Activated B cell treated with CpG ODN at 0.5 μM for 24 hours (primary cell): ENCODE measurements at regions not wholly inside any gene's neighbourhood (a gene's known extent, or its start where the extent isn't known, plus 50 kb on each side); places are given as distances from the start of the nearest gene placed in this dataset.

Experiments used
- ATAC-seq: fragments of 200-7000 bp; cut with Tn5 transposase; one replicate; pipeline ENCODE4 v1.10.0; 2021; ENCODE audit warnings: low read depth, mild to moderate bottlenecking, moderate library complexity
- CTCF ChIA-PET: fragments of 350-600 bp; sonication (Branson Sonifier 250); formaldehyde crosslinking; loops from one replicate; lab custom pipeline; 2021; ENCODE audit warnings: antibody characterized with exemption; lab: Charles Lee
- POLR2A ChIA-PET: fragments of 350-600 bp; sonication (Branson Sonifier 250); formaldehyde crosslinking; loops from one replicate; lab custom pipeline; 2021; ENCODE audit warnings: antibody characterized with exemption; lab: Charles Lee
- DNase-seq: peaks from one replicate; pipeline ENCODE4 v3.0.0; 2022
- H3K27ac Mint-ChIP-seq: one replicate; pipeline ENCODE4 v1.8.0; 2020; ENCODE audit warnings: mixed read lengths
- H3K27me3 Mint-ChIP-seq: one replicate; pipeline ENCODE4 v1.8.0; 2021; ENCODE audit warnings: mixed read lengths
- H3K36me3 Mint-ChIP-seq: one replicate; pipeline ENCODE4 v1.8.0; 2021; ENCODE audit warnings: low read depth, mixed read lengths
- H3K4me1 Mint-ChIP-seq: one replicate; pipeline ENCODE4 v1.8.0; 2021; ENCODE audit warnings: mixed read lengths
- H3K4me3 Mint-ChIP-seq: one replicate; pipeline ENCODE4 v1.8.0; 2020; ENCODE audit warnings: mild to moderate bottlenecking, mixed read lengths
- H3K9me3 Mint-ChIP-seq: one replicate; pipeline ENCODE4 v1.8.0; 2020; ENCODE audit warnings: mixed read lengths
- CTCF ChIP-seq: fragments of 200-600 bp; IDR thresholded peaks from one replicate; pipeline ENCODE4 v1.8.0; 2022; ENCODE audit warnings: antibody characterized with exemption, mild to moderate bottlenecking
- intact Hi-C: fragments of 100-400 bp; cut with micrococcal nuclease; formaldehyde crosslinking; loops from one replicate; pipeline ENCODE4 v1.15.1; 2024

GRCh38 chr21:25822981-25823380 is 88.2 kb downstream of the GABPA start:
- no peaks in the 10 kb centered on the region for H3K36me3 Mint-ChIP-seq
- CTCF ChIA-PET: no interaction called here
- no peaks in the 10 kb centered on the region for H3K9me3 Mint-ChIP-seq
- POLR2A ChIA-PET: no interaction called here
- intact Hi-C loops: no loop called here
- H3K27me3 Mint-ChIP-seq: peaks cover 6% of the 10 kb centered on the region
- DNase-seq (no peak), ATAC-seq (no peak)
- TF ChIP-seq CTCF: no peak
- no peak overlapping the region for H3K27ac Mint-ChIP-seq
- peaks cover 4% of the 10 kb centered on the region for H3K4me1 Mint-ChIP-seq
- no peak overlapping the region for H3K4me3 Mint-ChIP-seq

- no peaks in the 10 kb centered on the region for H3K27me3 Mint-ChIP-seq
- intact Hi-C loops: no loop called here
- H3K27ac Mint-ChIP-seq: no peak overlapping the region
- ATAC-seq (no peak), DNase-seq (no peak)
- peaks cover 4% of the 10 kb centered on the region for H3K4me1 Mint-ChIP-seq
- no peaks in the 10 kb centered on the region for H3K36me3 Mint-ChIP-seq
- H3K9me3 Mint-ChIP-seq: no peaks in the 10 kb centered on the region
- H3K4me3 Mint-ChIP-seq: no peak overlapping the region
- ChIA-PET CTCF (interaction anchor here (0.7 kb wide), 1 partner anchor 30 kb away, joined by 3 read pairs; no protein-coding TSS in a partner anchor), POLR2A (no interaction called here)
- TF ChIP-seq CTCF: no peak
Measured at GRCh38 chr21:25826652-25827051, 91.9 kb downstream of the GABPA start.

- CTCF ChIA-PET: no interaction called here
- Mint-ChIP-seq H3K9me3 (no peaks in the 10 kb centered on the region), H3K27ac (no peak overlapping the region), H3K4me1 (peaks cover 4% of the 10 kb centered on the region), H3K4me3 (no peak overlapping the region), H3K36me3 (no peaks in the 10 kb centered on the region), H3K27me3 (no peaks in the 10 kb centered on the region)
- TF ChIP-seq CTCF: no peak
- POLR2A ChIA-PET: no interaction called here
- DNase-seq: no peak
- ATAC-seq: no peak
- intact Hi-C loops: no loop called here
Measured at GRCh38 chr21:25827513-25827912, 92.7 kb downstream of the GABPA start.
